NCI-H1930 (cell line): ENCODE measurements at regions not wholly inside any gene's neighbourhood (a gene's known extent, or its start where the extent isn't known, plus 50 kb on each side); places are given as distances from the start of the nearest gene placed in this dataset.

Source experiments
- DNase-seq, 2 experiments: peaks; one replicate each; lab custom pipeline; 2025; lab: John Stamatoyannopoulos, UW

DNA sequence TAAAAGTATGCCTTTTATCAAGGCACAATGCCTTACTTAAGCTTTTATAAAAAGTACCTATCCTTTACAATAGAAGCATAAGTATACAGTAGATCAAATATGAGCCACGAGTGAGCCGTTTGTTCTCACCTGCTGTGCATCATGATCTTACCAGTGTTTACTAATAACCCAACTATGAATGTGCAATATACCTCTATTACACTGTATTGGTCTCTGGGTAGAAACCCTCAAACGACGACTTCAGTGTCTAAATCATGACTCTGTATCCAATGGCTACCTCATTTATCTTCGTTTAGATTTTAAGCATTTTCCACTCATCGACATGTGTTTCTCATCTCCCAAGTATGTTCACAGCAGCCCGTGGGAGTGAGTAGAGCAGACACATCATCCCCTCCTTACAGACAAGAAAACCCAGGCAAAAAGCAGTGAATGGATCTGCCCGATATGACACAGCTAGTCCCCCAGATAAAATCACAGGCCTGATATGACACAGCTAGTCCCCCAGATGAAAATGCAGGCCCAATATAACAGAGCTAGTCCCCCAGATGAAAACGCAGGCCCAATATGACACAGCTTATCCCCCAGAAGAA, 279.8 kb downstream of the TNS1 start:
- no peak for DNase-seq

DNA sequence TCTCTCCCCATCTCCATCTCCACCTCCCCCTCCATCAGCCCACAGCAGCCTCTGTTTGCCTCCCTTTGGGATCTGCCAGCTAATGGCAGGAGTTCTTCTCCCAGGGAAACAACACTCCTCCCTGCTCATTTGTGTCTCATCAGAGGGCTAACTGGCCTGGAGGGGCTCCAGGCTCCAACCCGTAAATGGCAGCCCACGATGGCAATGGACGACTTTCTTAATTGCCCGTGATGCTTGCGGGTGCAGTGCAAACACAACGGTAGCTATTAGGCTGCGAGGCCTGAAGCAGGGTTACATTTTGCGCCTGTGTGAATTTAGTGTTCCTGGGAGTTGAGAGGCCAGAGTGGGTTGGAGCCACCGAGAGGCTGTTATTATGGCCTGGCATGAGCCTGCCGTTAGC, 285.1 kb downstream of the TNS1 start:
- no peak for DNase-seq

DNA sequence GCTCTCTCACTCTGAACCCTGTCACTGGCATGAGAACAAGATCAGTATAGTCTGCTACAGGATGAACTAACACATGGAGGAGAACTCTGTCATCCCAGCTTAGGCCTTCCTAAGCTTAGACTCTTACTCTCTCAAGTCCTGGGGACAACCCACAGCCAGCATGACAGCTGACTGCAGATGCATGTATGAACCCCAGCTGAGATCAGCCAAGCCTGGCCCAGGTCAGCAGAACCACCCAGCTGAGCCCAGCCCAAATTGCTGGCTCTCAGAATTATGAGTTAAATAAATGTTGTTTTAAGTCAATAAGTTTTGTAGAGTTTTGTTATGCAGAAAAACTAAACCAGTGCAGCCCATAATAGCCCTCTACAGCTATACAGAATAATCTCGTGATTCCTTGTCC, 287.3 kb downstream of the TNS1 start:
- no peak for DNase-seq

DNA sequence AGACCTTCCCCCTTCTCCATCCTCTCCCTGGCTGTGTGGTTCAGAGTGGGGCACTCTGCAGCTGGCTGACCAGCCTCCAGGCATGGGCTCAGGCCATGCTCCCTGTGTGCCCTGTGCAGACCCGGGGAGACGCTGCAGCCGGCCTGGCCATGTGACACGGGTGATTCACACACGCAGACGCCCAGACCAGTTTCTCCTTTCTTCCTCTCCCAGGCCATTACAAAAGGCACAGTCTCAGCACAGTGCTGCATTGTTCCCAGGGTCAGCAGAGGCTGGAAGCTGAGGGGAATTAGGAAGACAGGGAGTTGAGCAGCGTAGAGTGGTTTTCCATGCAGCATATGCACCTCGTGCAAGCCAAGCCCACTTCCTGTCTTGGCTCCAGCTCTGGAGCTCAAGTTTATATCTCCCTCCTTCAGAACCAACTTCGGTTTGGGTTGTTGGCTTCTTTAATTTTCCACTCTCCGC, 288.5 kb downstream of the TNS1 start:
- no peak for DNase-seq

DNA sequence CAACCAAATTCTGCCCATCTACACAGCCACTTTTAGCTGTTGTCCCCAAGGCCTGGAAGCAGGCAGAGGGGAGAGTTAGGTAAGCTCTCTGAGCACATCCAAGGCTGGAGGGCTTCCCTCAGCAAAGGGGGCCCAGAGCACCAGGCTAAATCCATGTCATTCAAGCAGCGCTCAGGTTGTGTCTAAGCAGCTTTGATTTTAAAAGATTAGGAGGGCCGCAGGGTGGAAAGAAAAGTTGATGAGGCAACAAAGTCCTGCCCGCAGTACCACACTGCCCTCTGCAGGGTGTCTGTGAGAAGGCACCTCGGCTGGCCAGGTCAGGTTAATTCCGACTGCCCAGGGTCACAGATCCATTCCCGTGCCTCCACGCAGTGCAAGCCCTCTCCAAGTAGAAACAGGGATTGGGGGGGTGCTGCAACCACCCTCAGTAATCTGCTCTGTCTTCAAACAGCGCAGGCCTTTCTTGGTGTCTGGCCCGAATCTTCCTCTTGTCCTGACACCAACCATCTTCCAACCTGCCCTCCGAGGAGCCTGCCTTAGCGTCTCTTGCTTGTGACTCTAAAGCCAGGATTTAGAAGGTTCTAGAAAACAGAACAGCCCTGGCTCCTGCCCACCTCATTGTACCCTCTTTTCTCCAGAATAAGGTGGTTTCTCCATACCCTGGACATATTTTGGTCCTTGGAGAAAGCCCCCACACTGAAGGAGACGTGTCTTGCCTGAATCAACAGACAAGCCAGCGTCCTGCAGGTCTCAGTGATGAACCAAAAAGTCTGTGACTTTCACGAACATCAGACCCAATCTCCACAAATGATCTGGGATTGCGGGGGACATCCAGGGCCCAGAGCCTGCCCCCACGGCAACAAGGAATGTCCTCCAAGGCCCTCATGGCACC, 289.2 kb downstream of the TNS1 start:
- peak; percentile 22 to 45 for DNase-seq

DNA sequence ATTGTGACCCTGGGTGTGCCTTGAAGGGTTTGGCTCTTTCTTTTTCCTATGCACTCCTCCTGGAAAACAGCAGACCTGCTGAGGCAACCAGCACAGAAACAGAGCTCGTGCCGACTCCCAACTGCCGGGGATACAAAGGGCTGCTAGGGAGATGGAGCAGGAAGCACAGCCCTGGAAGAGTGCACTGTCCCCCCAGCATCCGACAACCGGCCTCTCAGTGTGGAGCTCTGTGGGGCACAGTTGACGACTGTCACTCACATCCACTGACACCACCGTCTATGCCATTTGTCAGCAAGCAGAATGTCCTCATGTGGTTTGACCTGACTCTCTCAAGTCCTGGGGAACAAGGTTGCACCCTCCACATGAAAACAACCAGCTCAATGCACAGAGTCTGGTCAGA, 290.4 kb downstream of the TNS1 start:
- DNase-seq: no peak

DNA sequence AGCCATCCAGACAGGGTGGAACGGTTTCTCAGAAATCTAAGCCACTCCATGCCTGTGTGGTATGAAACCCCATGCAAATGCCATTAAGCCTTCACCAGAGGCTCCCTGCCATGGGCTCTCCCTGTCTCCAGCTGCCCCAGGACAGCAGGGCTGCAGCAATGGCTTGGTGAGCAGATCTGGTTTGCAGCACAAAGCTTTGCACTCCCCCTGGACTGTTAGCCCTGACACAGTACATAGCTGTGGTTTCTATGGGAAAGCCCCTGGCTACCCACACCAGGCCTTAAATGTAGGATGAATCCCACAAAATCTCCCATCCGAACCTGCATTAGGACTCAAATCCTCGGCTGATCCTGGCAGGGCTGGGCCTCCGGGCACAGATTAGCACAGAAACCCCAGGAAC, 291.6 kb downstream of the TNS1 start:
- no peak for DNase-seq

DNA sequence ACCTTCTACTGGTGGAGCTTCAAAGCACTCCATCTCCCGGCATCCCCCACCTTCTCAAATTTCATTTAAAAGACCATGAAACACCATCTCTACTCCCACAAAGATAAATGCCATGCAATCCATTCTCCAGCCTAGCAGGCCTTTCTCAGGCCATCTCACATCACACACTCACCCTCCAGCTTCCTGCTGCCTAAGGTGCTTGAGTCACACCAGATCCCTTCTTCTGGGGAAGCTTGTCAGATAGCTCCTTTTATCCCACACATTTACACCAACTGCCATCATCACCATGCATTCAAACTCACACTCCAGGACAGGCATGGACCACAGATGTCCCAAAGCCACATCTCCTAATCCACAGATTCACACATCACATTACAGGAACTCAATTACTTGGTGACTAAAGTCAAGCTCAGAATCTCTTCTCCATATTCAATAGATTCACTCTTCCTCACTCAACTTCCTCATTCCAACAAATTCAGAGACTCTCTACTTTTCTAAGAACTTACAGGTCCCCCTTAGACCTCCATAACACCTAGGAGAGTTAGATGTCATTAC, 292.5 kb downstream of the TNS1 start:
- DNase-seq: no peak

DNA sequence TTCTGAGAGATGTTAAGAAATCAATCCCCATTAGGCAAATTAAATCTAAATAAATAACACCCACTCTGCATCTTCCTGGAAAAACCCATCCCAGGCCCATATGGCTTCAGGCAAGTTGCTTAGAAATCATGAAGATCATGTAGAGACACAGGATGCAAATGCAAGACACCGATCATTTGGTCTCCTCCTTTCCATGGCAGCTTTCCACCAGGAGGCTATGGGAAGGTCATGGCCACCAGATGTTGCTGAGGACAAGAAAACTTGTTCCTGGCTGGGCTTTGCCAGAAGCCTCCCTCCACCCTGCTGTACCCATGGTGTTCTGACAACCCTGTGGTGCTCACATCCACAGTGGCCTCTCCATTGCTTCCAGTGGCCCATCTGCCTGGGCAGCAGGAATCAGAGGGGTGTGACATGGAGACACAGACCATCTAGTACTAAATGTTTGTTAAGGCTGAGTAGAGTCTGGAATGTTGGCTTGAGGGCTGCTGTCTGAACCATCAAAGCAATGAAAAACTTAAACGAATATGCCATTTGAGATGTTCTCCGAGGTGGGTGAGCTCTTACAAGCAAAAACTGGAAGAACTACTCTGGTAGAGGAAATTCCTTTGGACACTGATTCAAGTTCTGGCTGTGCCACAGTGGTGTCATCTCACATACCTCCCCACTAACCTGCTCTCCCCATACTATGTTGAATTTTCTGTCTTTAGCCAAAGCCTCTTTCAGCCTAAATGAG, 293.2 kb downstream of the TNS1 start:
- no peak for DNase-seq

DNA sequence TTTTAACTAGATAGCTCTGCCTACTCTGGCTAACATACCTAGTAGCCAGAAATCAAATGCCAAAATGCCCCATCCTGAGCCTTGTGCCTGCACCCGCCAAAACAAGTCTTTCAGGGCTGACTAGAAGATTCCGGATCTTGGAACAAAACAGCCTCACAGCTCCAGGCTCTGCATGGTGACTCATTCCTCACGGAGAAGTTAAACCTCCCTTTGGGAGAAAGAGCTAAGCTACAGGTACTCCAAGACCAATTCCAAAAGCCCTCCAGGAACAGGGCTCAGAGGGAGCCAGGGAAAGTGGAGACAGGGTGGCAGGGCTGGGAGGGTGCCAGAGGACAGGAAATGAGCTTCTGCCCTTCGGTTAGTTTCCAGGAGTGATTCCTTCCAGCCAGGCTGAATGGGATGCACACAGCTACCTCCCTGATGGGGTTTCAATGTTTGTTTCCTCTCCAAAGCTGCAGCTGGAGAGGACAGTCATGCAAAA, 295.6 kb downstream of the TNS1 start:
- DNase-seq: no peak

DNA sequence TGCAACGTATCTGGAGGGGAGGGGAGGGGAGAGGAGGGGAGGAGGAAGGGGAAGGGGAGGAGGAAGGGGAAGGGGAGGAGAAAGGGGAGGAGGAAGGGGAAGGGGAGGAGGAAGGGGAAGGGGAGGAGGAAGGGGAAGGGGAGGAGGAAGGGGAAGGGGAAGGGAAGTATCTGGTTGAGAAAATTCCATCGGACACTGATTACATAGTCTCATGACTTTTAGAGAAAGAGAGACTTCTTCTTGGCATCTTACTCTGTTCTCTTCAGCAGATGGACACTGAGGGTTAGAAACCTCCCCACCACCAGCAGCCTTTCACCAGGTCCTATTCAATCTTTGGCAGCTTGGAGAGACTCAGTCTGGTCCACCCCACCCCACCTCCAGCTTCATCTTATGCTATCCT, 296.3 kb downstream of the TNS1 start:
- DNase-seq: no peak

DNA sequence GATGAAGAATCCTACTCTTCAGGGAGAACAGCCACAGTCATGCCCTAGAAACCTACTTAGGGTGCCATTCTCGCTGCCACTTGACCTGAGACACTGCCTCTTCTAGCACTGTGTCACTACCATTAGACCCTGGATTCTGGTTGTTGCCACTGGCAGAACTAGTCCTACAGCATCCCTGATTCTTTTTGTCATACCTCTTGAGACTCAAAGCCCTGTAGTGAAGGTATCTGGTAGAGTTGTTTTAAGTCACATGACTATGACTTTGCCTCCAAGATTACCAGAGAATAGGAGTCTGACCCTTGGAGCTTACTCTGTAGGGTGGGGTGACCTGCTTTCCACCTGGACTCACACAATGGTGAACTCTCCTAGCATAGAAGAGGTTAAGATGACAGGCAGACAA, 296.7 kb downstream of the TNS1 start:
- DNase-seq: no peak

DNA sequence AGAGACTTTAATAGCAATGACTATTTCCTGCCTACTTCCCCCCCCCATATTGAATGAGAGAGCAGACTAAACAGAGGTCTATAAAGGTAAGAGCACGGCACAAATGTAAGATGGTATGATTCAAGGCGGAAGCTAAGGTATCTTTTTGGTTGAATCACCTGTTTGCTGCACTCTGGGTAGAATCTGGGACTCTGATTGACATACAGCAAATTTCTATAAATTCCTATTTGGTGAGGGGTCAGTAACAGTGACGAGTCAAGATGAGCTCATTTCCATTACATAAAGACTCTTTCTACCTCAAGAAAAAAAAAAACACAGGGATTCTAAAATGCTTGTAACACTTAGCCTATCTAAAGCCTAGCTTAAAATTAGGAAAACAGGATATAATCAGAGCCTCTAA, 297.3 kb downstream of the TNS1 start:
- DNase-seq: no peak

DNA sequence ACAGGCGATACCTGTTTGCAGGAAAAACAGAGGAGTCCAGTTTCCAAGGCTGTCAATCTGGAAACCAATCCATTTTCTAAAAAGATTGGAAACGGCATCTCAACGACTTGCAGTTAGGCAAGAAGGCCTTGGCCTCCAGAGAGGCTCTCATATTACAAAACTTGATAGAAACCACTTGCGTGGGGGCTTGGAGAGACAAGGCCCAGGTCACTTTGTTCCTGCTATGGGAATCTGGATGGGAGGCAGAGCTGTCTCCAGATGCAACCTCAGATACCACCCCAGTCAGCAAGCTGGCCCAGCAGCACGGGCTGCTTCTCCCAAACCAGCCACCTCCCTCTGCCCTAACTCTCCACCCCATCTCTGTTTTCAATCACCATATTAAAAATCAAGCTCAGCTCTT, 298.8 kb downstream of the TNS1 start:
- no peak for DNase-seq

DNA sequence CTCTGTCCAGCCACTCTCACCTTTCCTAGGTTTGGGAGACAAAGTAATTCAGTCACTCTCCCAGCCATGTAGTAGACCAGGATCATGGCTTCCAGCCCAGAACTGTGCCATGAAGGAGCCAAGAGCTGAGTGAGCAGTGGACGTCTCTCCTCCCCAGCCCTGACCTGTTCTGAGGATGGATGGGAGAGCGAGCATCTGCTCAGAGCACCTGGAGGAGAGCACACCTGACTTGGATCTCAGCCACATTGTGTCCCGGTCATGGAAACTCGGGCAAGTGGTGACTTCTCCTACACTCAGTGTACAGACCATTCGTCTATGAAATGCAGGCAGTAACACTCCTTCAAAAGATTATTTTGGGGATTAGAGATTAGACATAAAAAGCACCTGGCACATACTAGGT, 299.7 kb downstream of the TNS1 start:
- DNase-seq: no peak

DNA sequence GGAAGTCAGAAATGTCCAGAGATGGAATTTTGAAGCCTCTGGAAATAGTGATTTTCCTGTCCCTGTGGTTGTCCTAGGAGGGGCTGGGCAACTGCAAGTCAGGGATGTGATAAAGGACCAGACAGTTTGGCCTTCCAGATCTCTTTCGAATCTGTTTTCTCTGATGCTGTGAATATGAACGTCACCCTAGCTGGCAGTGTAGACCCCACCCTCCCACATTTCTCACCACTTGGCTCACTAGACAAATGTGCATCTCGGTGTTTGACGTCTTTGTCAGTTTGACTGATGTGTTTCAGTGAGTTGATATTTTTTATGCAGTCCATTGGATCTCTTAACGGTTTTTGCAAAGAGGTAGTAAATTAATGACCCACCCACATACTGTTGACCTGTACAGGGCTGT, 301.2 kb downstream of the TNS1 start:
- DNase-seq: no peak

DNA sequence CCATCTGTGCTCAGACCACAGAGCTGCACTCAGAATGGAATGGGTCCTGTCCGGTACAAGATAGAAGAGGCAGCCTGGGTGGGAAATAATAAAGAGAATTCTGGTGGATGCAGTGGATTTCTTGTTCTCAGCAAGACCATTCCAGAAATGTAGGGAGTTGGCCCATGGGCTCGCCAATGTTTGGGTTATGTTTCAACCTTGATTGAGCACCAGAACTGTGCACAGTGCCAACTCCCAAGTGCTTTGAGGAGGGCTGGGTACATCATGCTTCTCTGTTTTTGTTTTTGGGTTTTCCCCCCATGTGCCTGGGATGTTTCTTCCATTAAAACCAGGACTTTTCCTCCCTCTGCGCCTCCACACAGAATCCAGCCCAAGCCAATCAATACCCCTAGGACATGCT, 304.1 kb downstream of the TNS1 start:
- DNase-seq: no peak

DNA sequence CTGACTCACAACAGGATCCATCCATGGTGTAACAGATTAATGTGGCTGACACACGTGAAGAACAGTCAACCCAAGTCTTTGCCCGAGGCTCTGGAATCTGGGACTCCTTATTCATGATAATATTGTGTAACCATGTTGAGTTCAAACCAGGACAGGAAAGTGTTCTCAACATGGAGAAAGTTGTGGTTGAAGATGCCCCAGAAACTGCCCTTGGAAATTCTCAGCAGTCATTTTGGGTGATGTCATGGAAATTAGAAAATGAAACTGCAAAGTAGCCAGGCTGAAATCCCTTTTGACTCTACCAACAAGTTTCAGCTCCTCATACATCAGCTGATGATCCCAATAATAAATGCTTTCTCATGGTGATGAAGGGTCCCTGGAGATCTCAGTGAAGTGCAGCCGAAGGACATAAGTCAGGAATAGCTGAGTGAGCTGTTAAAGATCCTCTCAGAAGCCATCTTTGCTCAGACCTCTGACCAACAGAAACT, 307.7 kb downstream of the TNS1 start:
- DNase-seq: no peak

DNA sequence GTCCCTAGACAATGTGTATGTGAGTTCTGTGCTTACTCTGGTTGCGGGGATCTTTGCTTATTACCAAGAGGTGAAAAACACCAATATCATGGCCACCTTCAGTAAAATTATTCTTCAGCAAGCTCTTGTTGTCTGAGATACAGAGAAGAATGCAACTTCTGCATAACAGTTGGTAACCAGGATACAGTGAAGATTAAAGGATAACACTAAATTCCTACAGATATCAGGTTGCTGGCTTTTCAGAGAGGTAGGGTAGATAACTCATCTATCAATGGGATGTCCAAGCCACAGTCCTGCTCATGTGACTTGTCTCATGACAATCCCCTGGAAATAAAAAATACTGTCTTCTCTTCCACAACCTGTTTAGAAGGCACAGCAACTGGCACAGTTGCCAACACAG, 308.5 kb downstream of the TNS1 start:
- no peak for DNase-seq

DNA sequence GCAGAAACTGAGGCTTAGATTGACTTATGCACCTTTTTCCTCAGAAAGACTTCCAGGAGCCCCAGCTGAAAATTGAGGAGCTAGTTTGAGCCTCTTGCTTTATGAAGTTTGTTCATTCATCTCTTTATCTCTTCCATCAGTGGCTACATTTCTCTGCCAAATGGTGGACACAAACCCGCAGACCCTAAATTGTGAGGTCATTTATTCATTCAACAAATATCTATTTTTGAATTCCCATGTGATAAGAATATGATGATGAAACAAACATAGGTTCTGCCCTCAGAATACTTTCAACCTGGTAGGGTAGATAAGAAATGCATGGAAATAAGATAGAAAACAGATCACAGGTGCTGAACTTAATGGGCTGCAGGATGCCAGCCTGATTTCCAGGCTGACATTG, 309.4 kb downstream of the TNS1 start:
- DNase-seq: no peak

DNA sequence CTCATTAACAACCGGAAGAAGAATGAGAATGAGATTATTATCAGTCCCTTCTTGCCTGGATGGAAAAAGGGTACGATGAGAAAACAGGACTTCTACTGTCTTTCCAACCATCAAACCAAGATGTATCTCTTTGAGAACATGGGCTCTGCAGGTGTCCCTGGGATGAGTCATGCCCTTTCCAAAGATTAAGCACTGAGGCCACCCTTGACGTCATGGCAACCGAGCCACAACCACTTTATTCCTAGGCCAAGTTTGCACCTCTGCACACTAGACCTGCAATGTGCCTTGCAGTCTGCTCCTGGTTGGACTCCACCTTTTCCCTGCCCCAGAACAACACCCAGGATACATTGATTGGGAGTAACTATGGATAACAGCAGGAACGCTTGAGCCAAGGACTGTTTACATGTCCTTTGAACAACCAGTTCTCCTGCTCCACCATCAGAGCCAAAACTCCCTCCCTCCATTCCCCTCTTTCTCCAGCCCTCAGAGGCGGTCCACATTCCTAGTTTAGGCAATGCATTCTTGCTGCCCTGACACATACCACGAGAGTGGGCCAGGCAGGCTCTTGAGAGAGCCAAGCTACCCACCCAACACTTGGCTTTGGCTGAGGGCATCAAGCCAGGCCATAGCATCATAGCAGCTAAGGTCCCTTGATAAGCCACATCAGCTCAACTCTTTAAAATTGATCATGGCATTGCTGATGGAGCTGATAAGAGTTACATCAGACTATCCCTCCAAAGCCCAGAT, 310.7 kb downstream of the TNS1 start:
- DNase-seq: no peak

DNA sequence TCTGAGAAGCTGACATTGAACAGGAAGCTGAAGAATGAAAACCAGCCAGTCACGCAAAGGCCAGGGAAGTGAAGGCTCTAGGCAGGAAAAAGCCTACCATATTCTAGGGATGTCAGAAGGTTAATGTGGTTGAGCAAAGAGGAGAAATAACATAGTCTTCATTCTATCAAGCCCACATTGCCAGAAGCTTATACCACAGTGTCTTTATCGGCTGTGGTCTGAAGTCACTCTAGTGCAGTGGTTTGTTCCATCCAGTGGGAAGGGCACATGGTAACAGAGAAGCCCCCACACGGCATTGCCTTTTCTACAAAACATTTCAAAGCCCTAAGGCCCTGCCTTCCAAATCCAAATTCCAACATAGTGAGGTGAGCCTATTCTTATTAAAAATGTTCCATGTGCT, 311.3 kb downstream of the TNS1 start:
- no peak for DNase-seq
